ENCODE measurements at regions not wholly inside any gene's neighbourhood (a gene's known extent, or its start where the extent isn't known, plus 50 kb on each side); places are given as distances from the start of the nearest gene placed in this dataset.

- TF ChIP-seq SMARCA5 (IDR thresholded peaks at IDR 0.05): no peak
- TF ChIP-seq BCL11A (IDR thresholded peaks at IDR 0.05; ENCODE audit: low read depth, low read length): no peak
- no peak for TF ChIP-seq SUZ12 (IDR thresholded peaks at IDR 0.05; ENCODE audit: unreplicated experiment)
- TF ChIP-seq TAF1 (IDR thresholded peaks at IDR 0.05; ENCODE audit: borderline replicate concordance, low read depth, low read length): no peak
- TF ChIP-seq, protein P1, sequence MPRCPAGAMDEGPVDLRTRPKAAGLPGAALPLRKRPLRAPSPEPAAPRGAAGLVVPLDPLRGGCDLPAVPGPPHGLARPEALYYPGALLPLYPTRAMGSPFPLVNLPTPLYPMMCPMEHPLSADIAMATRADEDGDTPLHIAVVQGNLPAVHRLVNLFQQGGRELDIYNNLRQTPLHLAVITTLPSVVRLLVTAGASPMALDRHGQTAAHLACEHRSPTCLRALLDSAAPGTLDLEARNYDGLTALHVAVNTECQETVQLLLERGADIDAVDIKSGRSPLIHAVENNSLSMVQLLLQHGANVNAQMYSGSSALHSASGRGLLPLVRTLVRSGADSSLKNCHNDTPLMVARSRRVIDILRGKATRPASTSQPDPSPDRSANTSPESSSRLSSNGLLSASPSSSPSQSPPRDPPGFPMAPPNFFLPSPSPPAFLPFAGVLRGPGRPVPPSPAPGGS (IDR thresholded peaks at IDR 0.05; ENCODE audit: borderline replicate concordance, insufficient read depth, low read depth, low read length, poor library complexity, severe bottlenecking): no peak
- no peak for TF ChIP-seq CTCF (IDR thresholded peaks at IDR 0.05 in 2 of 3, conservative IDR thresholded peaks at IDR 0.05 in 1 of 3; ENCODE audit: control insufficient read depth in 2 of 3, extremely low read depth in 1 of 3, insufficient read depth in 1 of 3, low read depth in 3 of 3, low read length in 3 of 3)
- no peak for TF ChIP-seq FOXM1 (IDR thresholded peaks at IDR 0.05; ENCODE audit: low read depth, low read length)
- no peak for TF ChIP-seq EP300 (IDR thresholded peaks at IDR 0.05; ENCODE audit: borderline replicate concordance in 1 of 2, control insufficient read depth in 1 of 2, low read depth in 2 of 2, low read length in 2 of 2)
- TF ChIP-seq POLR2AphosphoS5 (IDR thresholded peaks at IDR 0.05; ENCODE audit: low read length): no peak
- TF ChIP-seq CHD4 (IDR thresholded peaks at IDR 0.05): no peak
- TF ChIP-seq, protein P2, sequence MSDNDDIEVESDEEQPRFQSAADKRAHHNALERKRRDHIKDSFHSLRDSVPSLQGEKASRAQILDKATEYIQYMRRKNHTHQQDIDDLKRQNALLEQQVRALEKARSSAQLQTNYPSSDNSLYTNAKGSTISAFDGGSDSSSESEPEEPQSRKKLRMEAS (IDR thresholded peaks at IDR 0.05; ENCODE audit: low read depth, low read length): no peak
- no peak for TF ChIP-seq RAD21 (IDR thresholded peaks at IDR 0.05; ENCODE audit: insufficient read depth, low read depth, low read length)
These were observed 55.6 kb upstream of the ZNF536 start for GRCh38 chr19:30316560-30317106.
